ENCODE measurements at regions not wholly inside any gene's neighbourhood (a gene's known extent, or its start where the extent isn't known, plus 50 kb on each side); places are given as distances from the start of the nearest gene placed in this dataset.

DNA sequence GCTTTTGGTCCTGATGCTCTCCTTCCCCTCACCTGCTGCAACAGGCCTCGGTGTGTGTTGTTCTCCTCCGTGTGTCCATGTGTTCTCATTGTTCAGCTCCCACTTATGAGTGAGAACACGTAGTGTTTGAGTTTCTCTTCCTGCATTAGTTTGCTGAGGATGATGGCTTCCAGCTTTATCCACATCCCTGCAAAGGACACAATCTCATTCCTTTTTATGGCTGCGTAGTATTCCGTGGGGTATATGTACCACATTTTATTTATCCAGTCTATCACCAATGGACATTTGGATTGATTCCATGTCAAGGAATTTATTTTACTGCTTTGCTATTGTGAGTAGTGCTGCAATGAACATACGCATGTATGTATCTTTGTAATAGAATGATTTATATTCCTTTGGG is 116.9 kb upstream of the SIRPG start:
- TF ChIP-seq FOXM1 (IDR thresholded peaks at IDR 0.05; ENCODE audit: borderline replicate concordance) (no peak), NFRKB (IDR thresholded peaks at IDR 0.05) (no peak), FOXK2 (IDR thresholded peaks at IDR 0.05) (no peak), CTBP1 (IDR thresholded peaks at IDR 0.05; ENCODE audit: borderline replicate concordance) (no peak), TARDBP (IDR thresholded peaks at IDR 0.05) (no peak), HDGF (IDR thresholded peaks at IDR 0.05; ENCODE audit: borderline replicate concordance) (no peak), ARNT (IDR thresholded peaks at IDR 0.05) (no peak), SUZ12 (IDR thresholded peaks at IDR 0.05) (no peak)
- CTCF ChIA-PET: no interaction called here
- POLR2A ChIA-PET: no interaction called here
- no peak for DNase-seq (ENCODE audit: extremely low spot score)

DNA sequence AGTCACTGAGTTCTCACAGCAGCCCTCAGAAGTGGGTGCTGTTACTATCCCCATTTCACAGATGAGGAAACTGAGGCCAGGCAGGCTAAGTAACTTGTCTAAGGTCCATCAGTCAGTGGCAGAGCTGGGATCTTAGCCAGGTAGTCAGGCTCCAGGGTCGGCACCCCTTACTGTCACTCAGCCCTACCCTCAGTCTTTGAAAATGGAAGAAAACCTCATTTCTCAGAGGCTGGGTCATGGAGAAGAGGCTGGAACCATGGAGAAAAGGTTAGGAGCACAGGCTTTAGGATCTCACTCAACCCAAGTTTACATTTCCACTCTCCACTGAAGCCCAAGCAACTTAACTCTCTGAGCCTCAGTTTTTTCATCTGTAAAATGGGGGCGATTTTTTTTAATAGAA is 116.2 kb upstream of the SIRPG start:
- CTCF ChIA-PET: no interaction called here
- no peak for TF ChIP-seq LEF1 (IDR thresholded peaks at IDR 0.05; ENCODE audit: borderline replicate concordance)
- TF ChIP-seq ARNT (IDR thresholded peaks at IDR 0.05): no peak
- TF ChIP-seq L3MBTL2 (conservative IDR thresholded peaks at IDR 0.05): no peak
- TF ChIP-seq NFRKB (IDR thresholded peaks at IDR 0.05): no peak
- no peak for TF ChIP-seq CTBP1 (IDR thresholded peaks at IDR 0.05; ENCODE audit: borderline replicate concordance)
- TF ChIP-seq, protein P1, sequence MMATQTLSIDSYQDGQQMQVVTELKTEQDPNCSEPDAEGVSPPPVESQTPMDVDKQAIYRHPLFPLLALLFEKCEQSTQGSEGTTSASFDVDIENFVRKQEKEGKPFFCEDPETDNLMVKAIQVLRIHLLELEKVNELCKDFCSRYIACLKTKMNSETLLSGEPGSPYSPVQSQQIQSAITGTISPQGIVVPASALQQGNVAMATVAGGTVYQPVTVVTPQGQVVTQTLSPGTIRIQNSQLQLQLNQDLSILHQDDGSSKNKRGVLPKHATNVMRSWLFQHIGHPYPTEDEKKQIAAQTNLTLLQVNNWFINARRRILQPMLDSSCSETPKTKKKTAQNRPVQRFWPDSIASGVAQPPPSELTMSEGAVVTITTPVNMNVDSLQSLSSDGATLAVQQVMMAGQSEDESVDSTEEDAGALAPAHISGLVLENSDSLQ (IDR thresholded peaks at IDR 0.05): no peak
- no peak for TF ChIP-seq HDGF (IDR thresholded peaks at IDR 0.05; ENCODE audit: borderline replicate concordance)
- TF ChIP-seq SP1 (IDR thresholded peaks at IDR 0.05): no peak
- no peak for TF ChIP-seq FOXK2 (IDR thresholded peaks at IDR 0.05)
- no peak for TF ChIP-seq BHLHE40 (IDR thresholded peaks at IDR 0.05; ENCODE audit: borderline replicate concordance)
- POLR2A ChIA-PET: no interaction called here
- DNase-seq (ENCODE audit: extremely low spot score): no peak

DNA sequence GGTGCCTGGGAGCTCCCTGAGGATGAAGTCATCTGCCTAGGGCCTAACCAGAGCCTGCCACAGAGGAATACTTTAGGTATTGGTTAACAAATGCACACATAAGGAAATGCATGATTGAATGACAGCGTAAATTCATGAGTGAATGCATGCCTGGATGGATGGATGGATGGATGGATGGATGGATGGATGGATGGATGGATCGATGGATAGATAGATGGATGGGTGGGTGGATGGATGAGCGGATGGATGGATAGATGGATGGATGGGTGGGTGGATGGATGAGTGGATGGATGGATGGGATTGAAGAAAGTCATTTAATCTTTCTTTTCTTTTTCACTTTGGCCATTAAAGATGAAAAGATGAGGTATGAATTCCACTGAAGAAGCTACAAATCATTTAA is 111.9 kb upstream of the SIRPG start:
- TF ChIP-seq CTBP1 (IDR thresholded peaks at IDR 0.05; ENCODE audit: borderline replicate concordance) (no peak), FOXM1 (IDR thresholded peaks at IDR 0.05; ENCODE audit: borderline replicate concordance) (no peak), HDGF (IDR thresholded peaks at IDR 0.05; ENCODE audit: borderline replicate concordance) (no peak), LEF1 (IDR thresholded peaks at IDR 0.05; ENCODE audit: borderline replicate concordance) (no peak), L3MBTL2 (conservative IDR thresholded peaks at IDR 0.05) (no peak), BHLHE40 (IDR thresholded peaks at IDR 0.05; ENCODE audit: borderline replicate concordance) (no peak), SUZ12 (IDR thresholded peaks at IDR 0.05) (no peak), ELF4 (IDR thresholded peaks at IDR 0.05) (no peak), FOXA1 (IDR thresholded peaks at IDR 0.05) (no peak), SP1 (IDR thresholded peaks at IDR 0.05) (no peak), FOXK2 (IDR thresholded peaks at IDR 0.05) (no peak), TARDBP (IDR thresholded peaks at IDR 0.05) (no peak), ARNT (IDR thresholded peaks at IDR 0.05) (no peak), NFRKB (IDR thresholded peaks at IDR 0.05) (no peak), ZNF384 (IDR thresholded peaks at IDR 0.05) (no peak)
- TF ChIP-seq, protein P1 (IDR thresholded peaks at IDR 0.05): no peak
- no peak for DNase-seq (ENCODE audit: extremely low spot score)
- ChIA-PET CTCF (no interaction called here), POLR2A (no interaction called here)

DNA sequence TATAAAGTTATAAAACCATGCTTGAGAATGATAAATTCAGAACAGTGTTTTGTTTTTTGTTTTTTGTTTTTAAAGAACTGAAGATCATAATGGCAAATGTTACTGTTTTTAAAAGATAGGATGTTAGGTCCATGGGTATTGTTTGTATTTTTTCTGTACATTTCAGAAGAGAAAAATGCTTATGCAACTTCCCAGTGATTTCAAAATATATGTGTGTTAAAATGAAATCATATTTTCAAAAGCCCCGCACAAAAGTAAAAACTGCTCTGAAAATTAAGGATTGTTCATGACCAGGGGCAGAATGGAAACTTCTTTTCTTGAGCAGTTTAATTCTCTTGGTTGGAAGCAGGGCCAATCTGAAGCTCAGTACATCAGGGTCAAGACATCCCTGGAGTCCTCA is 109.2 kb upstream of the SIRPG start:
- ChIA-PET CTCF (no interaction called here), POLR2A (interaction anchor here (2.0 kb wide), 1 partner anchor 10 kb away, joined by 6 read pairs; no protein-coding TSS in a partner anchor)
- TF ChIP-seq L3MBTL2 (conservative IDR thresholded peaks at IDR 0.05): no peak
- no peak for TF ChIP-seq ELF4 (IDR thresholded peaks at IDR 0.05)
- no peak for DNase-seq (ENCODE audit: extremely low spot score)

DNA sequence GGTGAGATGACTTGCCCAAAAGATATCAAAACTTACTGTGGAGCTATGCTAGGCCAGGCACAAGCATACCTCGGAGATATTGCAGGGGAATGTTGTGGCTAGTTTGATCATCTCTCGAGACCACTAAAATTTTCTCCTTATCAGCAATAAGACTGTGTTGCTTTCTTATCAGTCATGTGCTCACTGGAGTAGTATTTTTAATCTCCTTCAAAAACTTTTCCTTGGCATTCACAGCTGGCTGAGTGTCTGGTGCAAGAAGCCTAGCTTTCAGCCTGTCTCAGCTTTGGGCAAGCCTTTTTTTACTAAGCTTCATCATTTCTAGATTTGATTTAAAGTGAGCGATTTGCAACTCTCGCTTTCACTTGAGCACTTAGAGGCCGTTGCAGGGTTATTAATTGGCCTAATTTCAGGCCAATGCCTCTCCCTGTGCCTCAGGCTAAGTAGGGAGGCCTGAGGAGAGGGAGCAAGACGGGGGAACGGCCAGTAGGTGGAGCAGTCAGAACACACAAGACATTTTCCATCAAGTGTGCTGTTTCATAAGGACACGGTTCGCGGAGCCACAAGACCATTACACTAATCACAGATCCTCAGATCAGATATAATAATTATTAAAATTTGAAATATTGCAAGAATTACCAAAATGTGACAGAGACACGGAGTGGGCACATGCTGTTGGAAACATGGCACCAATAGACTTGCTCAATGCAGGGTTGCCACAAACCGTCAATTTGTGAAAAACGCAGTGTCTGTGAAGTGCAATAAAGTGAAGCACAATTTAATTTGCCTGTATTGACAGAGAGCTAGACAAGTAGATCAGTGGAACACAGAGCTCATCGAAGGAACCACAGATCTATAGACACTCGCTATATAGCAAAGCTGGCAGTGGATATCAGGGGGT is 106.8 kb upstream of the SIRPG start:
- DNase-seq (ENCODE audit: extremely low spot score): peak; percentile 71
- ChIA-PET POLR2A (interaction anchor here (1.0 kb wide), 1 partner anchor 13 kb away, joined by 3 read pairs; no protein-coding TSS in a partner anchor), CTCF (interaction anchor here (0.6 to 2.0 kb wide), 5 partner anchors 9 to 124 kb away, joined by 3 to 11 read pairs (median 4); no protein-coding TSS in a partner anchor)
- TF ChIP-seq FOXK2 (IDR thresholded peaks at IDR 0.05) (no peak), FOXA1 (IDR thresholded peaks at IDR 0.05) (no peak), NFRKB (IDR thresholded peaks at IDR 0.05) (no peak), ELF4 (IDR thresholded peaks at IDR 0.05) (no peak), HDGF (IDR thresholded peaks at IDR 0.05; ENCODE audit: borderline replicate concordance) (no peak), BHLHE40 (IDR thresholded peaks at IDR 0.05; ENCODE audit: borderline replicate concordance) (no peak), ARNT (IDR thresholded peaks at IDR 0.05) (no peak), L3MBTL2 (conservative IDR thresholded peaks at IDR 0.05) (no peak), ZNF384 (IDR thresholded peaks at IDR 0.05) (no peak)

DNA sequence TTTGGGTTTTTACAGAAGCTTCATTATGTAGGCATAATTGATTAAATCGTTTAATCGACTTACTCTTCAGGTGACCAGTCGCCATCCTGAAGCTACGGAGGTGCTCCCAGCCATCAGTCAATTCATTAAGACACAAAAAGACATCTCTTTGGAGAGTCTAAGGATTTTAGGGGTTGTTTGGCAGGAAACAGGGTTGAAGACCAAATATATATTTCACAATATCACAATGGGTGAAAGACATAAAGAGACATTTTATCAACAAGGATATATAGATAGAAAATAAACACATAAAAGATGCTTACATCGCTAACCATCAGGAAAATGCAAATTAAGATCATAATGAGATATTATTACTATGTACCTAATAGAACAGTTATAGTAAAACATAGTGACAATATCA is 104.0 kb upstream of the SIRPG start:
- TF ChIP-seq, protein P1 (IDR thresholded peaks at IDR 0.05): no peak
- TF ChIP-seq FOXA1 (IDR thresholded peaks at IDR 0.05) (no peak), ZNF384 (IDR thresholded peaks at IDR 0.05) (no peak), BHLHE40 (IDR thresholded peaks at IDR 0.05; ENCODE audit: borderline replicate concordance) (no peak)
- ChIA-PET POLR2A (no interaction called here), CTCF (interaction anchor here (0.6 kb wide), 1 partner anchor 16 kb away, joined by 3 read pairs; no protein-coding TSS in a partner anchor)
- no peak for DNase-seq (ENCODE audit: extremely low spot score)

Measured in HEK293T (cell line).